Glutamatergic neuron (in vitro differentiated cells): ENCODE measurements at regions not wholly inside any gene's neighbourhood (a gene's known extent, or its start where the extent isn't known, plus 50 kb on each side); places are given as distances from the start of the nearest gene placed in this dataset.

Experiments used
- DNase-seq: peaks from one replicate; pipeline ENCODE4 v3.0.0; 2022
- H3K27ac Mint-ChIP-seq: one replicate; pipeline ENCODE4 v1.8.0; 2020; ENCODE audit warnings: mild to moderate bottlenecking, mixed read lengths, inconsistent platforms; ENCODE audit not compliant: unreplicated experiment
- H3K27me3 Mint-ChIP-seq: one replicate; pipeline ENCODE4 v1.8.0; 2020; ENCODE audit warnings: mild to moderate bottlenecking, moderate library complexity, mixed read lengths, inconsistent platforms; ENCODE audit not compliant: unreplicated experiment
- H3K36me3 Mint-ChIP-seq: one replicate; pipeline ENCODE4 v1.8.0; 2020; ENCODE audit warnings: mild to moderate bottlenecking, mixed read lengths, inconsistent platforms; ENCODE audit not compliant: unreplicated experiment
- H3K4me1 Mint-ChIP-seq: one replicate; pipeline ENCODE4 v1.8.0; 2020; ENCODE audit warnings: mild to moderate bottlenecking, low read depth, mixed read lengths, inconsistent platforms; ENCODE audit not compliant: unreplicated experiment
- H3K4me3 Mint-ChIP-seq: one replicate; pipeline ENCODE4 v1.8.0; 2020; ENCODE audit warnings: mild to moderate bottlenecking, mixed read lengths, inconsistent platforms; ENCODE audit not compliant: unreplicated experiment
- H3K9me3 Mint-ChIP-seq: one replicate; pipeline ENCODE4 v1.8.0; 2020; ENCODE audit warnings: mild to moderate bottlenecking, moderate library complexity, mixed read lengths, inconsistent platforms; ENCODE audit not compliant: unreplicated experiment
- CTCF ChIP-seq: fragments of 200-600 bp; sonication (generic); IDR thresholded peaks from one replicate; pipeline ENCODE4 v1.5.0; 2021; ENCODE audit not compliant: partially characterized antibody, unreplicated experiment

GRCh38 chr3:34948517-34948916 lies 690.8 kb upstream of the ARPP21 start:
- H3K27ac Mint-ChIP-seq = no peak overlapping the region
- H3K4me1 Mint-ChIP-seq = no peaks in the 10 kb centered on the region
- no peaks in the 10 kb centered on the region for H3K9me3 Mint-ChIP-seq
- TF ChIP-seq CTCF = no peak
- no peak for DNase-seq
- no peak overlapping the region for H3K4me3 Mint-ChIP-seq
- H3K27me3 Mint-ChIP-seq = no peaks in the 10 kb centered on the region
- H3K36me3 Mint-ChIP-seq = no peaks in the 10 kb centered on the region

GRCh38 chr3:34955680-34956079 lies 683.6 kb upstream of the ARPP21 start:
- H3K4me3 Mint-ChIP-seq = no peak overlapping the region
- H3K27ac Mint-ChIP-seq = no peak overlapping the region
- no peak for TF ChIP-seq CTCF
- no peaks in the 10 kb centered on the region for H3K4me1 Mint-ChIP-seq
- no peaks in the 10 kb centered on the region for H3K27me3 Mint-ChIP-seq
- no peak for DNase-seq
- no peaks in the 10 kb centered on the region for H3K36me3 Mint-ChIP-seq
- no peaks in the 10 kb centered on the region for H3K9me3 Mint-ChIP-seq

GRCh38 chr3:34956511-34956910 lies 682.8 kb upstream of the ARPP21 start:
- H3K27ac Mint-ChIP-seq = no peak overlapping the region
- H3K4me1 Mint-ChIP-seq = no peaks in the 10 kb centered on the region
- H3K4me3 Mint-ChIP-seq = no peak overlapping the region
- H3K27me3 Mint-ChIP-seq = no peaks in the 10 kb centered on the region
- H3K36me3 Mint-ChIP-seq = no peaks in the 10 kb centered on the region
- no peaks in the 10 kb centered on the region for H3K9me3 Mint-ChIP-seq
- no peak for TF ChIP-seq CTCF
- DNase-seq = no peak

- Mint-ChIP-seq H3K27ac (no peak overlapping the region), H3K9me3 (no peaks in the 10 kb centered on the region), H3K4me3 (no peak overlapping the region), H3K4me1 (no peaks in the 10 kb centered on the region), H3K36me3 (no peaks in the 10 kb centered on the region), H3K27me3 (no peaks in the 10 kb centered on the region)
- TF ChIP-seq CTCF = no peak
- DNase-seq = no peak
Measured at GRCh38 chr3:34957677-34958076, 681.6 kb upstream of the ARPP21 start.

GRCh38 chr3:34969513-34969912 lies 669.8 kb upstream of the ARPP21 start:
- no peak overlapping the region for H3K4me3 Mint-ChIP-seq
- no peak for DNase-seq
- no peak for TF ChIP-seq CTCF
- H3K9me3 Mint-ChIP-seq = no peaks in the 10 kb centered on the region
- H3K36me3 Mint-ChIP-seq = no peaks in the 10 kb centered on the region
- no peak overlapping the region for H3K27ac Mint-ChIP-seq
- H3K27me3 Mint-ChIP-seq = no peaks in the 10 kb centered on the region
- H3K4me1 Mint-ChIP-seq = no peaks in the 10 kb centered on the region
